HG02588 (cell line): ENCODE measurements at regions not wholly inside any gene's neighbourhood (a gene's known extent, or its start where the extent isn't known, plus 50 kb on each side); places are given as distances from the start of the nearest gene placed in this dataset.

Experiments used
- ATAC-seq: cut with Tn5 transposase; IDR thresholded peaks from one replicate; pipeline ENCODE4 v1.9.1; 2021; ENCODE audit warnings: mild to moderate bottlenecking, moderate library complexity; ENCODE audit not compliant: unreplicated experiment

DNA sequence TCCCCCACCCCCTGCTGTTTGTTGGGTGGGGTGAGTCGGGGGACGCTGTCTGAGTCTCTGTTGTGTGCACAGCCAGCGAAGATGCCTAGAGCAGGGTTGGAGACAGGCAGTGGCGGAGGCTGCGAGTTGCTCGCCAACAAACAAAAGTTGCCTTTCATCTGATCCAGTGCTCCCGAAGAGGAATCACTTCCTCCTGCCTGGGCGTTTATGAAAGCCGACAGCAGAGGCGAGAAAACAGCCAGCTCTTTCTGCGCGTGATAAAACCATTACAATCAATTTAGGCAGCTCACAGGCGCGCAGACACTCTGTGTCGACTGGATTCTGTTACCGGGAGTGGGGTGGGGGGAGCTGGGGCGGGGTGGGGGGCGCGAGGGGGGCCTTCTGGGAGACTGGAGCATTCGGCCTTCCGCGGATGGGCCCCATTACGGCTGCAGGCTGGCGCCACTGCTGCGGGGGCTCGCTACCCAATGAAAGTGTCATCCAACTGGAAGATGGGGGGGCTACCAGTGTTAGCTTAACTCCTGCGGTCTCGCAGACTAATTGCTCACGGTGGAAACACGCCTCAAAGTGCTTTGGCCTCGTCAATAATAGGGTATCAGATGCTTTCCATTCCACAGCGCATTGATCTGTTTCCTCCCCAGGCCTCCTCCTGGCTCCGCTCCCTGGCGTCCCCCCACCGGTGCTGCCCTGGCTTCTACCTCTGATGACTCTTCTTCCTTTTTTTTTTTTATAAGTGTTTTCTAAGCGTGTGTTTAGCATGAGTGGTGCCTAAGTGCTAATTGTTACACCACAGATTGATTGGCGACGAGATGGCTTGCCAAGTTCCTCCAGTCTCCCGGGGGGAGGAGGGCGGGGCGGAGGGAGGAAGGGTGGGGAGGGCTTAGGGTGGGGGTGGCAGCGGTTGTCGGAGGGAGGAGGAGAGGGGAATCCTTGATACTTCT, 678.4 kb downstream of the MED13L start:
- no peak for ATAC-seq

DNA sequence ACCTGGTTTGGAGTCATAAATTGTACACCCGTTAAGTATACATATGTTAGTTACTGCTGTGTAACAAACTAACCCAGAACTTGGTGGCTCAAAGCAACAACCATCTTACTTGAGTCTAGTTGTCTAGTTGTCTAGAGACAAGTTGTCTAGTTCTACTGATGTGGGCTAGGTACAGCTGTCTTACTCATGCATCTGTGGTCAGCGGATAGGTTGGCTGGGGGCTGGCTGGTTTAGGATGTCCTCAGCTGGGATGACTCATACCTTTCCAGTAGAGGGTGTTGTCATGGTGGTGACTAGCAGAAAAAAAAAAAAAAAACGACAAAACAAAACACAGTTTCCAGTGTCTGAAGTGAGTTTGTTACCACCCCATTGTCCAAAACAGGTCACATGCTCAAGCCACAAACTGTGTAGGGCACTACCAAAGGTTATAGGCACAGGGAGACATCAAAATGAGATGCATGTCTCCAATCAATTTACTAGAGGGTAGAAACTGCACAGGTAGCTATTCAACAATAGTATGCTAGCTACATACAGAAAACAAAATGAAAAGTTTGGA, 680.3 kb downstream of the MED13L start:
- ATAC-seq: no peak

DNA sequence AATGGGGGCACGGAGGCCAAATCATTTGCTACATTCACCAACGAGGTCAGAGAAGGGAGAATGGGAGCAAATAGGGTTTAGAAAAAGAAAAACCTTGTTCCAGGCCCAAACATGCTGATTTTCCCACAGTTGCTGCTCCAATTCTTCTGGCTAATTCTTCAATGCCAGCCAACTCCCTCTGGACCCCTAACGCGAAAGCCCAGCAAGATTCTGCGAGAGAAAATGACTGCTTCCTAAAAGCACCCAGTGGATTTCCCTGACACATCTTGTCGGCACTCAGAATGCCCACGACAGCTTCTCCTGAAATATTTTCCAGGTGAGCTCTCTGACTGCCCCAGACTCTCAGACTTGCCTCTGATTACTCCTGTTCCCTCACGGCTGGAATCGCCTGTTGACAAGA, 689.4 kb downstream of the MED13L start:
- ATAC-seq: no peak

DNA sequence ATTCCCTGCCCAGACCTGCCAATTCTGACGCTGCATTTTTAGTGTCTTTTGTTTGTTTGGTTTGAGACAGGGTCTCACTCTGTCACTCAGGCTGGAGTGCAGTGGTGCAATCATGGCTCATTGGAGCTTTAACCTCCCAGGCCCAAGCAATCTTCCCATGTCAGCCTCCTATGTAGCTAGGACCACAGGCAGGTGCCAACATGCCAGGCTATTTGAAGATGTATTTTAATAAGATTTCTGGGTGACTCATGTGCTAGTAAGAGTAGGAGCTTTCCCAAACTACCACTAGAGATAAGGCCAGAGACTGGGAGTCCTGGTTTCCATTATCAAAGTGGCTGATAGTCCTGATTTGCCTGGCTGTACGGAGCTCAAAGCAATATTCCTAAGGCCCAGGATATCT, 693.3 kb downstream of the MED13L start:
- ATAC-seq: no peak

DNA sequence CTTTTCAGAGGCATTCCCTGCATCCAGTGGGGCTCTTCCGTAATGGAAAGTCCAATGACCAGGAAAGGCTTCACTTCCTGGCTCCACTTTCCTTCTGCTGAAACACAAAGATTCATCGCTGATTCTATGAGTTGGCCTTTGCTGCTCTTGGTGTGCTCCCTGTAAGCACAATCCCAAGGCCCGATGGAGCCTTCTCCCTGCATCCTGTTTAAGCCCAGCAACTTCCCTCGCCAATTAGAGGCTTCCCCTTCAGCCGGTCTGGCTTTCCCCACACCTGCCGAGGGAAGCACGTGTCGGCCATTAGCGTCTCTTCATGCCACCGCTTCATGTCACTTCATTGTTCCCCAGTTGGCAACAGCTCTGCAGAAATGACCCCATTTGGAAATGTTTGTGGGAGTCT, 693.9 kb downstream of the MED13L start:
- ATAC-seq: no peak

DNA sequence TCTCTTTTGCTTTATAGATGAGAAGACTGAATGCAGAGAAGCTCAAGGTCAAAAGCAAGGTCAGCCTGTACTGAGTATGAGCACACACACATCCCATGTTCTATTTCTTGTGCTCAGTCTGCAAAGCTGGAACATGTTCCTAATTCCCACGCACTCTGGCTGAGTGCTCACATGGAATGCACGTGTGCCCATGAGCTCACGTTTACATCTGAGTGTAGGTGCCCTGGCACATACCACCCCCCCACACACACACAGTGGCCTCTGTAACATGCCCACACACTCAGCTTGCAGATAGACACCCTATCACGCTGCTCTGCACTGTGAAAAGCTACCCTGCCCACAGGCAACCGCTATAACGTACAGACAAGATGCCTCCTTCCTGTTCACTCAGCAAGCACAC, 700.1 kb downstream of the MED13L start:
- ATAC-seq: no peak

DNA sequence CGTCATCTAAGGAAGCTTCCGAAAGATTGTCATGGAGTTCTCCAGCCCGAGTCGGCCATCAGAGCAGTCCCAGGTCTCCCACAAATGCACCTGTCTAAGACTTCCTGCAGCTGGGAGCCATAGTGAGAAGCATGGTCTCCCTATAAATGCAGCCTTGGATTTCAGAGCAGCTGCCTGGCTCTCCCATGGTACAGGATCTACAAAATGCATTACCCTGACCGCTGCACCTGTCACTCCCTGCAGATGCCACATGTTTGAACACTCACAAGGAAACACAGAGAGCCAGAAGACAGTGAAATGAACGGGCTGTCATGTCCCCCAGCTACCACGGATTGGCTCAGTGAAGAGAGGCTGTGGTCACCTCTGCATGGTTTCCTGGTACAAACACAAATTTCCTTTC, 702.7 kb downstream of the MED13L start:
- ATAC-seq: no peak

DNA sequence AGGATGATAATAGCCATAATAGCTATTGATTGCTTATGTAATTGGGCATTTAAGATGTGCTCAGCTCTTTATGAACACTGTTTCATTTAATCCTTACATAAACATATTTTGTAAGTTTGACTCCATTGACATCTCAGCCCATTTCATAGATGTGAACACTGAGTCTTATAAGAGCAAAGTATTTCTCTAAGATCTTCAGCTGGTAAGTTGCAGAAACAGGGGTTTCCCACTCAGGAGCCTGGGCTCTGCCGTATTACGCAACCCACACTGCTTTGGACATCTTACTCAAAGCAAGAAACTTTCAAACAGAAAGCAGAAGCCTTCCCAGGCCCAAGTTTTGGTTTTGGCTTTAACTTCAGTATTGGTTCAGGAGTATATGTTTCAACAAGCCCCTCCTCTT, 705.1 kb downstream of the MED13L start:
- peak; percentile 80 for ATAC-seq

DNA sequence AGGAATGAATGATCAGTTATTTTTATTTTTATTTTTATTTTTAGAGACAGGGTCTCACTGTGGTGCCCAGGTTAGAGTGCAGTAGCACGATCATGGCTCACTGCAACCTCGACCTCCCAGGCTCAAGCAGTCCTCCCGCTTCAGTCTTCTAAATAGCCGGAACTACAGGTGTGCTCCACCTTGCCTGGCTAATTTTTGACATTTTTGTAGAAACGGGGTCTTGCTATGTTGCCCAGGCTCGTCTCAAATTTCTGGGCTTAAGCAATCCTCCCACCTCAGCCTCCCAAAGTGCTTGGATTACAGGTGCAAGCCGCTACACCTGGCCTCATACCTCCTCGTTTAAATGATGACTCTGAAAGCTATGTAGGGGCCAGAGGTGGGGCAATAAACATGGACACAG, 706.0 kb downstream of the MED13L start:
- no peak for ATAC-seq

DNA sequence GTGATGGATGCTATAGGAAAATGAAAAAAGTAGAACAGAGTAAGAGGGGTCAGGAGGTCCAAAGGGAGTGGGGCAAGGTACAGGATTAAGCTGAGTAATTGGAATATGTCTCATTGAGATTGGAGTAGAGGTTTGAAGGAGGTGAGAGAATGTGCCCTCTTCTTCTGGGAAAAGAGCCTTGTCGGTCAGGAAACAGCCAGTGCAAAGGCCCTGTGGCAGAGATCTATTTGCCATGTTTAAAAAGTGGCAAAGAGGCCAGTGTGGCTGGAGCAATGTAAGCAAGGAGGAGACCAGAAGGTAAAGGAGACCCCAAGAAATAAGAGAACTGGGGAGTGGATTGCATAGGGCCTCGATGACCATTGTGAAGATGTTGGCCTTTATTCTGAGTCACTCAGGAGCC, 706.5 kb downstream of the MED13L start:
- no peak for ATAC-seq

DNA sequence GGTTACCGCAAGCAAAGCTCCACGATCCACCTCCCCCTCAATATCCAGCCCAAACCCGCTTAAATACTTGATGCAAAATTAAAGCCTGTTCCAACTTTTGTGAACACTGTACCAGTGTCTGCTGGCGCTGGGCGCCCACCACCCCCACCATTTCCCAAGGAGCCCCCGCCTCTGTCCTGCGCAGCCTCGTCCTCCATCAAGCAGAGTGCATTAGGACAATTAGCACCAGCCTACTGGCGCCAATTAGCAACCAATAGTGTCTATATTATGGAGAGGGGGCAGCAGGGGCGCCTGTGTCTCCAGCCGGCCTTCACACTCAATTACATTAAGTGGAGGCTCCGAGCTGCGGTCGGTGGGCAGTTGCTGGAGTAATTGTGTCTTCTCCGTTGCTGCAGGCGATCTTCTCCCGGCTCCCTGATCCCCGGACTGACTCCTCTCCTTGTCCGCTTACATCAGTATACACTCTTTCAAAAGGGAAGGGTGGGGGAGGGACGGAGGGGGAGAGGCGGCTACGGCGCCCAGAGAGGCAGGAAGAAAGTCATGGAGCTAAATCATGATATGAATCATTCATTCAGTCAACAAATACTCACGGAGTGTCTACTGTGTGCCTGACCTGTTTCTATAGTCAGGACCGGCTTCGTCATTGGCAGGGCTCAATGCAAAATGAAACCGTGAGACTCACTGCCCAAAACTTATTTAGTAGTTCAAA, 707.3 kb downstream of the MED13L start:
- no peak for ATAC-seq

DNA sequence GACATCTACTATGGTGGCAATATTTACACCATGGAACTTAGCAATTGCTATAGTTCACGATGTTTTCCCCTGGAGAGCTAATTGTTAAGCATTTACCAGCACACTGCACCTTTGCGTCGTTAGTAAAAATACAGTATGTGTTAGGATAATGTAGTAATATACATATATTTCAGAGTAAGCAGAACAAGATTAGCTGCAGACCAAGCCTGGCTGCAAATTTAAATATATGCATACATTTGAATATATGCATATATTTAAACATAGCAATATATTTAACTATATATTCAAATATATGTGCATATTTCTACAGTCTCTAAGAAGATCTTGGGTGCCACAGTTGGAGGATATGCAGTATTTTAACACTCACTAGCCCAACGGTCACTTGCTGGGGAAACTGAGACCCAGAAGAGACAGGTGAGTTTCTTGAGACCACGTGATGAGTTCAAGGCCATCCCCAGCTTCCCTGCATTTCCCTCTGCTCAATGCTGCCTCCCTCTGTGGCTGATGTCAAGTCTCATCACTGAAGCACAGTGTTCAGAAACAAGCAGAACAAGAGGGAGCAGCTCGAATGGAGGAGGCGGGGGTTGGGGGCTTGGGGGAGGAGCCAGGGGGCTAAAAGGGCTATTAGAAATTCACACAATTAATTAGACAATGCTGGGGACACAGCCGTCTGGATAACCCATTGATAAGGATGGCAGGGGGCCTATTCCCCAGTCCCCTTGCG, 708.0 kb downstream of the MED13L start:
- ATAC-seq: no peak

DNA sequence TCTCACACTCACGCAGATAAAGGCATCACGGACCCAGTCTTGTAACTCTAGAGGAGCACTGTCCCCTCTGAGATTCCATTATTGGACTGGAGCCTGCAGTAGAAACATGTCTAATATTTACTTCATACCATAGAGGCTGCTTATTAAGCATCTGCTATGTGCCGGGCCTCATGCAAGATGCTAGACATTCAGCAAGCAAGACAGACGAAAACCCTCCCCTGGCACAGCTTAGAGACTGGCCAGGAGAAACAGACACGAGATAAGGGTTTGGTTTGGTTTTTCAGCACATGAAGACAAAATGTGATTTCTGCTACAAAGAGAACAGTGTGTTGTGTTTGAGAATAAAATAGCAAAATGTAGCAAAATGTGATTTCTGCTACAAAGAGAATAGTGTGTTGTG, 719.2 kb downstream of the MED13L start:
- ATAC-seq: no peak

DNA sequence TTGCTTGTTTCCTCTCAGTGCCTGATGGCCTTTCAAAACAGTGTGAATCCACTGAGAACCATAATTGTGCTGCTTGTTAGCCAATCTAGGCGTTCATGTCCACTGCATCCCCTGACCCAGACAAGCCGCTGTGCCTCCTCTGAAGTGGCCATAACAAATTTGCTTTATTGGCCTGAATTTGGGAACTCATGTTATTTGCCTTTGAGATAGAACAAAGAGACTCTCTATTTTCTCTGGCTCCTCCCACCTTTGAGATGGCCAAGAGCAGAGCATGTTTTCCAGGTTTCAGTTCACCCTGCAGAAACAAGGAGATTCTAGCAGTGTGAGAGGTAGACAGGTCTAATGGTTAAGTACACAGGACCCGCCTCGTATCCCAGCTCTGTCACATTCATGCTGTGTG, 723.9 kb downstream of the MED13L start:
- no peak for ATAC-seq

DNA sequence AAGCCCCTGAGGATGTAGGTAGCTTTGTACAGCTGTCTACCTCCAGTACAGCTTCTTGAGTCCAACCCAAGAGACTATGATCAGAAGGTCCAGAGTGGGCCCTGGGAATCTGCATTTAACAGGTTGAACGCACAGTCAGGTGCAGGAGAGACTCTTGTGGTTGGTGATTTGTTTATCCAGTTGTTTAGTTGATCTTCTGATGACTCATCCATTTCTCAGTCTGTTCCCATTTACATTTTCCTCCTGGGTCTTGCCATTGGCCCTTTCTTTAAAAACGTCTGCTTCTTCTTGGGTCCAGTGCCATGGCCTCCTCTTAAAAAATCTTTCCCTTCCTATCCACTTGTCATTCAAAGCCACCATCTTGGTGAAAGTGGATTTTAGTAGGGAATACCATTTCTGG, 734.2 kb downstream of the MED13L start:
- ATAC-seq: no peak

DNA sequence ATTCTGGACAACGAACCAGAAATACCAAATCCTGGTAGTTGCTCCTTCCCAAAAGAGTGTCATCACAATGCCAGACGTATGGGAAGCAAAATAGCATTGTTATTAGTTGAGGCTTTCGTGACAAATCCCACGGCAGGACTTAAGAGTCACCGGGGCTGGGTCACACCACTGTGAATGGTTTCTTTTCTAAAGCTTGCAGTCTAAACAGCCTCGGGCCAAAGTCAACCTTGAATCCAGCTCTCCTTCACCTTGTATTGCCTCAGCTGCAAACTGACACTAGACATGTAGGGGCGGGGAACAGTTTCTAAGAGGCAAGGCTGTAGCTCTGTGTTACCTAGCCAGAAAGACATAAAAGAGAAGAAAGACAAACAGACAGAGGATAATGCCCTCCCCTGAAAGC, 734.8 kb downstream of the MED13L start:
- no peak for ATAC-seq

DNA sequence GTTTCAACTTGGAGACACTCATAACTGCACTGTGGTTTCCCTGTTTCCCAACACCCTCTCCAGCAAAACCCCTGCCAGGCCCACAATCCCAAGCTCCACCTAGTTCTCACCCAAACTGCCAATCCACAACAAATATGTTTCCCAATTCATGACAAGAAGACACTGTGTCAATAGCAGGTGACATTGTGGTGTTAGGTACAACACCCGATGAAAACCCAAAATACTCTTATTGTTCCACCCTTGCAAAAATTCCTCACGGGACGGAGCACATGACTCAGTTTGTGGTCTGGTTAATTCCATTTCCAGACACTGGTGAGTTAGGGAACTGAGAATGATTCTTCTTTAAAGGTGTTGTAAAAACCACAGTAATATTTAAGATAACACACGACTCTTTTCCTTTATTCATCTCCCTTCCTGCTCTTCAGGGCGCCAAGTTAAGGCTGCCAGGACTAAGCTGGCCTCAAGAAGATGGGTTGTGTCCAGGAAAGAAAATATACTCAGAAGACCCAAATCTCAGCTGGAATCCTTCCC, 735.5 kb downstream of the MED13L start:
- ATAC-seq: no peak

DNA sequence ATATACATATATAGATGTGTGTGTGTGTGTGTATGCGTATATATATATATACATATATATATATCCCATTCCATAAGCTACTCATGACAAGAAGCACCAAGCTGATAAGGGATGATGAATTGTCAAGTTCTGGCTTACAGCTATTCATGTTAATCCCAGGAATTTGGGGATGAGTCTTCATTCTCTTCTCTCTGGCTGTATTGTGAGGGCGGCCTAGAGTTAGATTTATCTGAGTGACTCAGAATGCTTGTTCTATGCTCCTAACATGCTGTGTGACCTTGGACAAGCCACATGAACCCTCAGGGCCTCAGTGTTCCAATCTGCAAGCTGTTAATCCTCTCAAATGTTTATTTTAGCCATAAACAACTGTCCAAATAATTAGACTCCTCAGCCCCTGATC, 749.0 kb downstream of the MED13L start:
- ATAC-seq: no peak

DNA sequence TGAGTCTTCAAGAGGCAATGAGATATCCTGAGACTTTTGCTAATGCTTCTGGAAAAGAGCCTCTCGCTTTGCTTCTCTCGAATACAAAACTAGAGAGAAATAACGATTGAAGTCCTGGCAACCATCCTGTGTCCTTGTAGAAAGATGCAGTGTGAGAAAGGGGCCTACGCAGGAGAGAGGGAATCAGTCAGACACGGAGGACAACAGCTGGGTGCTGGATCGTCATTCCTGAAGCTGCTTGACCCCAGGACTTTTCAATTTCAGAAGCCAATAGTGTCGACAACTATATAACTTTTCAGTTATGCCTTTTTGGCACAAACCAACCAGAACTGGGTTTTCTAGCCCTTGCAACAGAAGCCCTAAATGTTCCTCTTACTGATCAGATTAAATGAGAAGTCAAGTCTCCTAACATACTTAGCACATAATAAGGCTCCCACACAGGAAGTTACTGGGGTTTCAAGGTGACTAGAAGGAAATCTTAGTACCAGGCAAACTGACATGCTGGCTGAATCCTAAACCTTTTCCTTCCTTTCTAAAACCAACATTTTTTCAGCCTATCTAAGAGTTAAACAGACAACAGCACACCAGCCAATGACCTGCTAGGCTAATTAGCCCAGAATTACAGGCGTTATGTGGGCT, 755.6 kb downstream of the MED13L start:
- ATAC-seq: no peak

DNA sequence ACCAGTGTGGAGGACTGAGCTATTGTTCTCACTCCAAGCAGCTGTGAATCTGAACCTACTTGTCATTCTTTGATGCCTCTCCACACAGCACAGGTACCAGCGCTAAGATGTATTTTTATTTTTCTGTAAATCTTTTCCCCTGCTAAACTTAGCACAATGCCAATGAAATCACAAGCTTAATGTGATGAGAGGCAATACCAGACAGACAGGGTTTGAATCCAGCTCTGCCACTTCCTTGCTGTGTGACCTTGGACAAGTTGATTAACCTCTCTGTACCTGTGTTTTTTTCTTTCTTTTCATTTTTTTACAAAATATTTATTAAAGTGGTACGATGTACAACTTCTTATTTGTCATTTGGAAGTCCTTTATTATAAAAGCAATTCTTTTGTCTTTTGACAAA, 757.6 kb downstream of the MED13L start:
- no peak for ATAC-seq

DNA sequence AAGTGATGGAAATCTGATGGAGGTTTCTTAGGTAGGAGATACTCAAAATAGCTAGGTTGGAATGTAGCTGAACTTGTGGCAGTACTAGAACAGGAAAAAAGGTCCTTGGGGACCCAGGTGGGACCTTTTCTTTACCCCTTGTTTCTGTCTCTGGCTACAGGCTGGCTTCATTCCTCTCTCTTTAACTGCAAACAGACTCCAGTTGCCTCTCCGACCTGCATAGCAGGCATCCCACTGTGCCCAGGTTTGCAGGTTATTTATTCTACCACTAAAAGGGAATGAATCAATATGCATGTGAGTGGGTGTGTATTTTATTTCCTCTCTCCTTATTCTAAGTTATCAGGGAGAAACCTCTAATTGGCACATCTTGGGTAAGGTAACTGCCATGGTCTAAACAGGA, 758.1 kb downstream of the MED13L start:
- no peak for ATAC-seq
